ENCODE measurements at regions not wholly inside any gene's neighbourhood (a gene's known extent, or its start where the extent isn't known, plus 50 kb on each side); places are given as distances from the start of the nearest gene placed in this dataset.
"Not testable (repeated sequence)": the region's sequence is repeated elsewhere in the genome, so short reads cannot be mapped to it uniquely, and the experiment has no call there.

DNA sequence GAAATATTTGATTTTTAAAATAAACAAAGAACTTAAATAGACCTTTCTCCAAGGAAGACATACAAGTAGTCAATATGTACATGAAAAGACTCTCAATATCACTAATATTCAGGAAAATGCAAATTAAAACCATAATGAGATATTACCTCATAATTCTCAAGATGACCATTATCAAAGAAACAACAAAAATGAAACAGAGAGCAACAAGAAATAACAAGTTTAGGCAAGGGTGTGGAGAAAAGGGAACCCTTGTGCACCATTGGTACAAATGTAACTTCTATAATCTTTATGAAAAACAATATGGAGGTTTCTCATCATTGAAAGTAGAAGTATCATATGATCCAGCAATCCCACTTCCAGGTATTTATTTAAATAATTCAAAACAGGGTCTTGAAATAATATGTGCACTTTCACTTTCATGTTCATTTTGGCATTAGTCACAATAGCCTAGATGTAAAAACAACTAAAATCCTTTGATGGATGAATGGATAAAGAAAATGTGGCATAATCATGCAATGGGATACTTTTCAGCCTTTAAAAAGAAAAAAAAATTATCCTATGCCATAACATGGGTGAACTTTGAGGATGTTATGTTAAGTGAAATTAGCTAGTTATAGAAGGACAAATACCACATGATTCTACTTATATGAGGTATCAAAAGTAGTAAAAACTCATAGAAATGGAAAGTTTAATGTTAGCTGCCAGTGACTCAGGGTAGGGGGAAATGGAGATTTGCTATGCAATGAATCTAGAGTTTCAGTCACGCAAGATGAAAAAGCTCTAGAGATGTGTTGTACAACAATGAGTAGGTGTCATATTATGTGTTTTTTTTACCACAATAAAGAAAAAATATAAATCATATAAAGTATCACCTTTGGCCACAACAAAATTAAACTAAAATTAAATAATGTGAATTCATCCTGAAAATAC lies 114.5 kb upstream of the LYPLAL1 start:
- DNase-seq (ENCODE audit: low read depth), result no peak

DNA sequence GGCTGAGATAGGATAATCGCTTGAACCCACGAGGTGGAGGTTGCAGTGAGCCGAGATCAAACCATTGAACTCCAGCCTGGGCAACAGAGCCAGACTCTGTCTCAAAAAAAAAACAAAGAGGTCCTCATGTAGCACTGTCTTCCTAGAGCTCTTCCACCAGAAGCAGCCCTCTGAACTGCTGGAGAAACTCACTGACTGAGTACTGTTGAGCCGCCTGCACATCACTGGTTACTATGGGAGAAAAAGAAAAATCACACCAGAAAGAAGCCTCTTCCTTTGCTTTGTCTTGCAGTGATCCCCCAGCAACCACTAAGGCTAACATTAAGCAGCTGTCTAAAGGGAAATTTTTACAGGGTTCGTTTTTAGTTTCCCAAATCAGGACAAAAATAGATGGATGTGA lies 112.9 kb upstream of the LYPLAL1 start:
- no peak for DNase-seq (ENCODE audit: low read depth)

DNA sequence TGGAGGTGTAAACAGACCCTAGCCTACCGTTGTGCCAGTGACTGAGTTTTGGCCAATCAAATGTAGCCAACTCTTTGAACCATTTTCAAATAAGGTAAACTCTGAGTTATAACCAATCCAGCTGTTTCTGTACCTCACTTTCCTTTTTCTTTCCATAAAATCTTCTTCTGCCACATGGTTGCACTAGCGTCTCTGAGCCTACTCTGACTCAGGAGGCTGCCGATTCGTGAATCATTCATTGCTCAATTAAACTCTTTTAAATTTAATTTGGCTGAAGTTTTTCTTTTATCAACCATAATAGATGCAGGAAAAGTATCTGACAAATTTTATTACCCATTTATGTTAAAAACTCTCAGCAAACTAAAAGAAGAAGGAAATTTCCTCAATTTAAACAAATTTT lies 111.5 kb upstream of the LYPLAL1 start:
- DNase-seq (ENCODE audit: low read depth), result no peak

GRCh38 chr1:219066098-219066497 lies 107.6 kb upstream of the LYPLAL1 start:
- DNase-seq (ENCODE audit: low read depth), result no peak

GRCh38 chr1:219066631-219067349 lies 106.9 kb upstream of the LYPLAL1 start:
- peak; percentile 93 for DNase-seq (ENCODE audit: low read depth)

DNA sequence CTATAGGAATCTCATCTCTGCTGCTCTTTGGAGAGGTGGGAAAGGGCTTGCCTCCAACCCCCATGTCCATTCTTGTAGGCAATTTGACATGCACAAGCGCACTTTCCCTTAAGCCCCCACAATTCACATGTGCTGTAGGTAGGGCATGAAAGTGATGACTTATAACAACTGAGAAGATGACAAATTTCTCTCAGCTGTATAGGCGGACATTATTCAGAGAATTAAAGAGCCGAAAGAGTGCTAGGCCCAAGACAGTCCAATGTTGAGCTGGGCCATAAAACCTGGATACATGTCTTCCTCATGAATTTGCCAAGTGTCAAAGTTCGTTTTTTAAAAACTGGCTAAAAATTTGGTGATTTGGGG lies 106.3 kb upstream of the LYPLAL1 start:
- DNase-seq (ENCODE audit: low read depth), result no peak

GRCh38 chr1:219070395-219070794 lies 103.3 kb upstream of the LYPLAL1 start:
- DNase-seq (ENCODE audit: low read depth), result not testable (repeated sequence)

GRCh38 chr1:219071209-219071608 lies 102.5 kb upstream of the LYPLAL1 start:
- no peak for DNase-seq (ENCODE audit: low read depth)

- no peak for DNase-seq (ENCODE audit: low read depth)
Measured at GRCh38 chr1:219072329-219072728, 101.3 kb upstream of the LYPLAL1 start.

GRCh38 chr1:219074084-219074728 lies 99.5 kb upstream of the LYPLAL1 start:
- DNase-seq (ENCODE audit: low read depth), result no peak

DNA sequence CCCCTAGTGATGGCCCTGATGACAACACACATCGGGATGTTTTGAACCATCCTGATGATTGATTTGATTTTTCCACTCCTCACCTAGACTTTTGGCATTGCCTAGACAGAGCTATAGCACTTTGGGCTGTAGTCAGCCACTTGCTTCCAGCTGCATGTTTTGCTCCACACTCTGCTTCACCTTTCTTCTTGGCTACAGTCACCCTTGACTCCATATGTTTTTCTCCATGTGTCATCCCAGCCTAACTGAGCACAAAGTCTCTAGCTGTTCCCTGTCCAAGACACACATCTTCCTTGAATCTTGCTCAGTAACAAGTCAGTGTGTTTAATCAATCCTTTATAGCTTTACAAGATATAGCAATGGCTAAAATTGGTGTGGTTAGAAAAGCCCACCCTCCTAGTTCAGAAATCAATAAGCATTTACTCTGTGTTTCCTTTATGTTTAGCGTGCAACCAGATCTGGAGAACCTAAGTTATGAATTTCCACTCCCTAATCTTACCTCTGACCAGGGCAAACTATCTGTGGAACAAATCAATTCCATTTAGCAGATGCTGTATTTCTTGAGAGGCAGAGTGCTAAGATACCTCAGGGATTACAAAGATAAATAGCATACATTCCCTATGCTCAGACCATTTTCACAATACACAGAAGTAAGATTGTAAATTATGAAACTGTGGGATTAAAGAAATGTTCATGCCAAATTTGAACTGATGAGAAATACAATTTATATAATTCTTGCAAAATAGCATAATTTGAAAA lies 98.4 kb upstream of the LYPLAL1 start:
- no peak for DNase-seq (ENCODE audit: low read depth)

DNA sequence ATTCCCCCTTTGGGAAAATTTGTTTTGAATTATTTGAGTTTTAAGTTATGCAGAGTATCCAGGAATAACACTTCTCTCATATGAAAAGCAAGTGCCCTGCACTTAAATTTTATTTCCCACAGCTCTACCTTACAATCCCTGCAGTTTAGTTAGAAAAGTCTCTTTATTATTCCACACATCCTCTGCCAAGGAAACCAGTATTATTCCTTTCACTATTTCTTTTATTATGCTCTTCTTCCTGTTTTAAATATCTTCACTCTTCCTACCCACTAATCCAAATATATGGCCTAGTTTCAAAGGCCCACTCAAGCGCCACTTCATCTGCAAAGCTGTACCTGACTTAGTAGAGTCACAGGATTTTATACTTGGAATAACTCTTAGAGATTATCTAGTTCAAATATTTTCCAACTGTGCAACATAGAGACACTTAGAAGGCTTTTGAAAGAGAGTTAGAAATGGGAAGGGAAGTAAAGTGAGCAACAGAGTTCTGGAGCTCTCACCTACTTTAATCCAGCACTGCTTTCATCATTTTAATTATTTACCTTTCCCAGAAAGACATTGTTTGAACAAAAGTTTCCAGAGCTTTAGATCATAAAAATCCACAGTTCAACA lies 97.2 kb upstream of the LYPLAL1 start:
- DNase-seq (ENCODE audit: low read depth), result no peak

DNA sequence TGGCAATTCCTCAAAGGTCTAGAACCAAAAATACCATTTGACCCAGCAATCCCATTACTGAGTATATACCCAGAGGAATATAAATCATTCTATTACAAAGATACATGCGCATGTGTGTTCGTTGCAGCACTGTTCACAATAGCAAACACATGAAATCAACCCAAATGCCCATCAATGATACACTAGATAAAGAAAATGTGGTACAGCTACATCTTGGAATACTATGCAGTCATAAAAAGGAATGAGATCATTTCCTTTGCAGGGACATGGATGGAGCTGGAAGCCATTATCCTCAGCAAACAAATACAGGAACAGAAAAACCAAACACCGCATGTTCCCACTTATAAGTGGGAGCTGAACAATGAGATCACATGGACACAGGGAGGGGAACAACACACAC lies 95.9 kb upstream of the LYPLAL1 start:
- DNase-seq (ENCODE audit: low read depth), result not testable (repeated sequence)

DNA sequence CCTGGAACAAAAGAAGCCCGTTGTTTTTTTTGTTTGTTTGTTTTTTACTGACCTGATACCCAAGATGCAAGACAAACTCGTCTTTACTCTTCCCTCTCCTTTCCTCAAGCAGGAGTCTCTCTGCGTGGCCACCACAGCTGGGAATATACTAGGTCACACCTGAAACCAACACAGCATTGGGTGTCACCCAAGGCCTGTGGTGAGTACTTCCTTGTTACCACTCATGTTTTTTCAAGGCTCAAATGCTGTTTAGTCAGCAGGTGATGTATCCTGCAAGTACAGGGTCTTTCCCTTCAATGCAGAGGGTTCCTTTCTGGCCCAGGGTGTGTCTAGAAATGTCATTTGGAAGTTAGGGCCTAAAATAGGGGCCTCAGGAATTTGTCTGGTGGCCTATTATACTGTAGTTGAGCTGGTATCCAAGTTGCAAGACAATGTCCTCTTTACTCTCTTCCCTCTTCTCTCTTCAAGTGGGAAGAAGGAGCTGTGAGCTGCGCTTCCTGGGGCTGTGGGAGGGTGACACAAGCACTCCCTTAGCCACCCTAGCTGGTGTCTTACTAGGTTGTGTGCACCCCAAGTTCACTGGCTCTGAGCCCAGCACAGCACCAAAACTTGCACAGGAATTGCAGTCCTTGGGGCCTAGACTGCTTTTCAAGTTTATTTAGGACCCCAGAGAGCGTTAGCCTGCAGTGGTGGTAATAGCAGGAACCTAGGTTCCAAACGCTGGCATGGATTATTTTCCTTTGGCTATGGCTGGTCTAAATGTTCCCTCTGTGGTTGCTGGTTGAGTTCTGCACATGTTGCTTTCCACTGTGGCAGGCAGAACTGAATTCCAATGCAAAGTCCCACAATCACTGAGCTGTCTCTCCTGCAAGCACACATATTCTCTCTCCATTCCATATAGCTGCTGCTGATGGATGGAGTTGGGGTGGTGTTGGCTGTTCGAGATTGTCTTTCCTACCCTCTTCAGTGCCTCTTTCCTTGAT lies 91.4 kb upstream of the LYPLAL1 start:
- DNase-seq (ENCODE audit: low read depth), result peak; percentile 16

- no peak for DNase-seq (ENCODE audit: low read depth)
Measured at GRCh38 chr1:219083631-219084030, 90.0 kb upstream of the LYPLAL1 start.

GRCh38 chr1:219085082-219085481 lies 88.6 kb upstream of the LYPLAL1 start:
- DNase-seq (ENCODE audit: low read depth), result peak; percentile 93

DNA sequence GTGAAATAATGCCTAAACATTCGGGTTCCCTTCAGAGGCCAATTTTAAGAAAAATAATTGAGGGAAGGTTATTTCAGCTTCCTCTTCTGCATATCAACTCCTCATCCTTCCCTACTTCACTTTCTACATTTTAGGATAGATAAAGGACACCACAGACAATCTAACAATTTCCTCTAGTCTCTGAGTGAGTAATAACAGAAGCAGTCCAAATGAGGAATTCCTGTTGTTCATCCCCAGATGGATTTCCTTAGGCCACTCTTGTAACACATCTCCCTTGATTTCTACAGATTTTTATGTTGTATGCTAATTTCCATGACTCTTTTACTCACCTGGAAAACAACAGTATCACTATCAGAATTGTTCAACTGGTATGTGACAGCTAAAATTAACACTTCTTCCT lies 87.7 kb upstream of the LYPLAL1 start:
- DNase-seq (ENCODE audit: low read depth), result peak; percentile 74

DNA sequence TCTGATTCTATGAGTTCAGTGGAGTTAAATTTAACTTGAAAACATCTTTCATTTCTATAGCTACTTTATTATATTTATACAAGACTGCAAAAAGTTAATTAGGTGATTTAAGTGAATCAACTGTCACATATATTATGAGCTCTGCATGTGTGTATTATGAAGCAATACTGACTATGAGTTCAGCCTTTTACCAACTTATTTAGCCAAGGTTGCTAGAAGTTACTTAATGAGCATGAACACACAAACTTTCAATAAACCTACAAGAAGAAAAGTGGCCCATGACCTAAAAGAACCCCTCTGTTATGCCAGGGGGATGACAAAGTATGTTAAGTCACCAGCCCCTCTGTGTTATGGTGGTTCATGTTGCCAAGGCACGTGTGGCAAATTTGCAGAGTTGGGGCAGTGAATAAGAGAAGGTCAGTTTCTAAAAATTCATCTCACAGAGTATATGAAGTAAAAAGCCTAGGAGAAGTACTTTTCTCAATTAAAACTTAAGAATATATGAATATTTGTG lies 86.7 kb upstream of the LYPLAL1 start:
- no peak for DNase-seq (ENCODE audit: low read depth)

DNA sequence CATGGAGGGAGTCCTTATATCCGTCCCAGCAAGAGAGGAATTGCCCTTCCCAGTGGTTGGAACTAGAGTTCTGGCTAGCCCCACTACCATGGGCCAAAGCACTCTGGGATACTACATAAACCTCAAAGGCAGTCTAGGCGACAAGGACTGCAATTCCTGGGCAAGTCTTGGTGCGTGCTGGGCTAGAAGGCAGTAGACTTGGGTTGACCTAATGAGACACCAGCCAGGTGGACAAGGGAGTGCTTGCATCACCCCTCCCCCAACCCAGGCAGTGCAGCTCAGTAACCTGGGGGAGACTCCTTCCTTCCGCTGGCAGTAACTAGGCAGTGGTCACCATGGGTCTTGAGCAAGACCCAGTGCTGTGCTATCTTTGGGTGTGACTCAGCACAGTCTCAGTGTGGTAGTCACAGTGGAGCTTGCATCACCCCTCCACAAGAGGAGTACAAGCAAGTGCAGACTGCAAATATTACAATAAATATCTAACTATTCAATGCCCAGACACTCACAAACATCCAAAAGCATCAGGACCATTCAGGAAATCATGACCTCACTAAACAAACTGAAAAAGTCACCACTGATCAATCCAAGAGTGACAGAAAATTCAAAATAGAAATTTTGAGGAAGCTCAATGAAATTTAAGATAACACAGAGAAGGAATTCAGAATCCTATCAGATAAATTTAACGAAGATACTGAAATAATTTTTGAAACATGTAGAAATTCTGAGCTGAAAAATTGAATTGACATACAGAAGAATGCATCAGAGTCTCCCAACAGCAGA lies 84.7 kb upstream of the LYPLAL1 start:
- DNase-seq (ENCODE audit: low read depth), result peak; percentile 95

Measured in EH (cell line).